GM19324 (cell line): ENCODE measurements at regions not wholly inside any gene's neighbourhood (a gene's known extent, or its start where the extent isn't known, plus 50 kb on each side); places are given as distances from the start of the nearest gene placed in this dataset.

ENCODE experiments used
- ATAC-seq: cut with Tn5 transposase; IDR thresholded peaks from one replicate; pipeline ENCODE4 v1.9.1; 2021; ENCODE audit warnings: mild to moderate bottlenecking, moderate library complexity; ENCODE audit not compliant: unreplicated experiment, low FRiP score

GRCh38 chr4:64503945-64504675 lies 94.9 kb upstream of the TECRL start:
- ATAC-seq = no peak

- ATAC-seq = no peak
These were observed 94.2 kb upstream of the TECRL start for GRCh38 chr4:64503416-64503815.

GRCh38 chr4:64497491-64497890 lies 88.2 kb upstream of the TECRL start:
- no peak for ATAC-seq

GRCh38 chr4:64495946-64496345 lies 86.7 kb upstream of the TECRL start:
- ATAC-seq = no peak

GRCh38 chr4:64489628-64490027 lies 80.4 kb upstream of the TECRL start:
- ATAC-seq = no peak

GRCh38 chr4:64479338-64479737 lies 70.1 kb upstream of the TECRL start:
- no peak for ATAC-seq

- ATAC-seq = no peak
These were observed 67.9 kb upstream of the TECRL start for GRCh38 chr4:64477127-64477526.

GRCh38 chr4:64465263-64465662 lies 56.0 kb upstream of the TECRL start:
- no peak for ATAC-seq

GRCh38 chr4:64464581-64464980 lies 55.3 kb upstream of the TECRL start:
- no peak for ATAC-seq
